Activated naive CD4-positive, alpha-beta T cell treated with anti-CD3 and anti-CD28 coated beads for 36 hours (primary cell): ENCODE measurements at regions not wholly inside any gene's neighbourhood (a gene's known extent, or its start where the extent isn't known, plus 50 kb on each side); places are given as distances from the start of the nearest gene placed in this dataset.

ENCODE experiments used
- CTCF ChIA-PET: fragments of 350-600 bp; sonication (Branson Sonifier 250); formaldehyde crosslinking; loops from one replicate; lab custom pipeline; 2021; ENCODE audit warnings: antibody characterized with exemption; lab: Charles Lee
- DNase-seq: peaks from one replicate; pipeline ENCODE4 v3.0.0-alpha.2; 2020
- H3K27ac Mint-ChIP-seq: one replicate; pipeline ENCODE4 v1.8.0; 2021; ENCODE audit warnings: mild to moderate bottlenecking, mixed read lengths
- H3K27me3 Mint-ChIP-seq: one replicate; pipeline ENCODE4 v1.8.0; 2021; ENCODE audit warnings: low read depth, mixed read lengths
- H3K36me3 Mint-ChIP-seq: one replicate; pipeline ENCODE4 v1.8.0; 2021; ENCODE audit warnings: low read depth, mixed read lengths
- H3K4me1 Mint-ChIP-seq: one replicate; pipeline ENCODE4 v1.8.0; 2021; ENCODE audit warnings: low read depth, mixed read lengths
- H3K4me3 Mint-ChIP-seq: one replicate; pipeline ENCODE4 v1.8.0; 2021; ENCODE audit warnings: mild to moderate bottlenecking, moderate library complexity, mixed read lengths
- H3K9me3 Mint-ChIP-seq: one replicate; pipeline ENCODE4 v1.8.0; 2021; ENCODE audit warnings: mixed read lengths
- intact Hi-C: fragments of 100-400 bp; cut with micrococcal nuclease; formaldehyde crosslinking; loops from one replicate; pipeline ENCODE4 v1.15.1; 2023

DNA sequence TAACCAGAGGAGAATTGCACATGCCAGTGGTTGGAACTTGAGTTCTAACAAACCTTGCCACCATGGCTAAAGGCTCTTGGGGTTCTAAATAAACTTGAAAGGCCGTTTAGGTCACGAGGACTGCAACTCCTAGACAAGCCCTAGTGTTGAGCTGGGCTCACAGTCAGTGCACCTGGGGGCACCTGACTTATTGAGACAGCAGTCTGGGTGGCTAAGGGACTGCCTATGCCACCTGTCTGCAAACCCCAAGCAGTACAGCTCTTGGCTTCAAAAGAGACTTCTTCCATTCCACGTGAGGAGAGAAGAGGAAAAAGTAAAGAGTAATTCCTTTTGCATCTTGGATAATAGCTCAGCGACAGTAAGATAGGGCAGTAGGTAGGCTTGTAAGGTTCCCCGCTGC, 765.6 kb upstream of the FOXG1 start:
- DNase-seq = no peak
- no peaks in the 10 kb centered on the region for H3K27me3 Mint-ChIP-seq
- no peak overlapping the region for H3K4me3 Mint-ChIP-seq
- peaks cover 17% of the 10 kb centered on the region for H3K9me3 Mint-ChIP-seq
- no peaks in the 10 kb centered on the region for H3K36me3 Mint-ChIP-seq
- H3K4me1 Mint-ChIP-seq = no peaks in the 10 kb centered on the region
- CTCF ChIA-PET = no interaction called here
- intact Hi-C loops = no loop called here
- no peak overlapping the region for H3K27ac Mint-ChIP-seq

DNA sequence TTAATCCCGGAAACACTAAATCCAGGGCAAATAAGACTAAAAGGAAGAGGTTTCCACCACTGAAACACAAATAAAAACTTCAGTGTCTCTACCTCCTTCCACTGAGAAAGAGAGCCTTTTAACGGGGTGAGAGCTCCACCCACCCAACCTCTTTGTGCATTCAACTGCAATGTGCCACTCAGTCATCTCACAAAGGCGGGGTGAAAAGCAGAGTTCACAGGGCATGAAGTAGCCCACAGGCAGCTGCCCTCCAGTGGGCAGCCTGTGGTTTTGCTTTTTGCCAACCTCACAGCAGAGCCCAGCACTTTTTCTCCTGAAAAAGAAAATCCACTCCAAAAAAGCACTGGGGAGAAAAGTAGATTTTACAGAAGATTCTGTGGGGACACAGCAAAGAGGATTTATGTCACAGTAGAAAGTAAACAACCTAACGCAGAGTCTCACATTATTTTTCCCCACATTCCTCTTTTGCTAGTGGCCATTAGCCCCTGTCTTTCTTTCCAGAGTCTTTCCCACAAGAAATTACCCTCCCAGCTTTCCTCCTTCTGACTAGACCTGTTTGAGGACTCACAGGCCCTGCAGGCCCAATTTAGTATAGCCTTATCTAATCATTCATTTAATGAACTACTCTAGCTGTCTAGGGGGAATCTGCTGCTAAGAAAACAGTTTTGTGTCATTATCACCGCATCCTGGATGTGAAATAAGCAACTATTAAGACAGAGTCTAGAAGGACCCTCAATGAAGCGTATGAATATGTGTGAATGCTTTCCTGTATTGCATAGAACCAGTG, 753.8 kb upstream of the FOXG1 start:
- no peak overlapping the region for H3K4me3 Mint-ChIP-seq
- H3K27me3 Mint-ChIP-seq = no peaks in the 10 kb centered on the region
- no peak overlapping the region for H3K27ac Mint-ChIP-seq
- no peaks in the 10 kb centered on the region for H3K4me1 Mint-ChIP-seq
- DNase-seq = no peak
- intact Hi-C loops = no loop called here
- CTCF ChIA-PET = no interaction called here
- H3K36me3 Mint-ChIP-seq = no peaks in the 10 kb centered on the region
- H3K9me3 Mint-ChIP-seq = peaks cover 11% of the 10 kb centered on the region

GRCh38 chr14:28020112-28020511, 746.5 kb upstream of the FOXG1 start:
- H3K9me3 Mint-ChIP-seq = peaks cover 12% of the 10 kb centered on the region
- H3K4me1 Mint-ChIP-seq = no peaks in the 10 kb centered on the region
- no peak overlapping the region for H3K4me3 Mint-ChIP-seq
- DNase-seq = no peak
- CTCF ChIA-PET = no interaction called here
- H3K27me3 Mint-ChIP-seq = no peaks in the 10 kb centered on the region
- H3K36me3 Mint-ChIP-seq = no peaks in the 10 kb centered on the region
- no peak overlapping the region for H3K27ac Mint-ChIP-seq
- intact Hi-C loops = no loop called here

DNA sequence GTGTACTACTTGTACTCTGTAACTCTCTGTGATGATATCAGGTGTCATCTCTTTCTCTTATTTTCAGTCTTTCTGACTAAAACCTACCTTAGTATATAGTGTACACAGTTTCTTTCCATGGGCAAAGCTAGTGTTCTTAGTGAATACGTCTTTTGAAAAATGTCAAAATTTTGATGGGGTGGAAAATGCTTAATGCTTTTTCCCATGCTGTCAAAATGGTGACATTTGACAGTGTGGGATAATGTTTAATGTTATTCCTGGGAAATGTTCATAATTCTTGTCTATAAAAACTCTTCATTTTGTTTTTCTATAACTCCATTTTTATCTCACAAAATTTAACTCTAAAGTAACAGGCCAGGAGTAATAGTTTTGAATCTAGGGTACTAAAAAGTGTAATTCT, 742.7 kb upstream of the FOXG1 start:
- Mint-ChIP-seq H3K27ac (no peak overlapping the region), H3K27me3 (no peaks in the 10 kb centered on the region), H3K36me3 (no peaks in the 10 kb centered on the region), H3K4me3 (no peak overlapping the region), H3K4me1 (no peaks in the 10 kb centered on the region), H3K9me3 (peaks cover 18% of the 10 kb centered on the region)
- intact Hi-C loops = no loop called here
- no peak for DNase-seq
- CTCF ChIA-PET = no interaction called here

- CTCF ChIA-PET = no interaction called here
- H3K4me1 Mint-ChIP-seq = no peaks in the 10 kb centered on the region
- peaks cover 21% of the 10 kb centered on the region for H3K9me3 Mint-ChIP-seq
- no peaks in the 10 kb centered on the region for H3K36me3 Mint-ChIP-seq
- no peak for DNase-seq
- H3K27ac Mint-ChIP-seq = no peak overlapping the region
- intact Hi-C loops = no loop called here
- no peaks in the 10 kb centered on the region for H3K27me3 Mint-ChIP-seq
- no peak overlapping the region for H3K4me3 Mint-ChIP-seq
These were observed 714.3 kb upstream of the FOXG1 start for GRCh38 chr14:28052251-28052650.

DNA sequence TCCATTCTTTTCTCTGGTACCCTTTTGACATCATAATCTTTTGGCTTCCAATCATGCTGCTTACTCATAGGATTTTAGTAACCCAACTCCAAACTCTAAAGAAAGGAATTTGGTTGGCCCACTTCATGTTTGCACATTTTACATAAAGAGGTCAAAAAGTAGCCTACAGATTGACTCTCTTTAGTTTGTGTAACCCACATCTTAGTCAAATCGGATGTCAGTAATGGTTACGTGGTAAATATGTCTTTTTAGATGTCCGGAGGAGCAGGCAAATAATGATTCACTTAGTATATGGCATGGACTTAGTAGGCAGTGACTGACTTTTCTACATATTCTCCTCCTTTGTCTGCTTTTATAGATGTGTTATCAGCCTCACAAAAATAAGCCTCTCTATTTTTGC, 711.6 kb upstream of the FOXG1 start:
- DNase-seq = no peak
- H3K27me3 Mint-ChIP-seq = no peaks in the 10 kb centered on the region
- intact Hi-C loops = no loop called here
- no peak overlapping the region for H3K27ac Mint-ChIP-seq
- H3K4me3 Mint-ChIP-seq = no peak overlapping the region
- no peaks in the 10 kb centered on the region for H3K4me1 Mint-ChIP-seq
- CTCF ChIA-PET = no interaction called here
- H3K36me3 Mint-ChIP-seq = no peaks in the 10 kb centered on the region
- peaks cover 25% of the 10 kb centered on the region for H3K9me3 Mint-ChIP-seq

DNA sequence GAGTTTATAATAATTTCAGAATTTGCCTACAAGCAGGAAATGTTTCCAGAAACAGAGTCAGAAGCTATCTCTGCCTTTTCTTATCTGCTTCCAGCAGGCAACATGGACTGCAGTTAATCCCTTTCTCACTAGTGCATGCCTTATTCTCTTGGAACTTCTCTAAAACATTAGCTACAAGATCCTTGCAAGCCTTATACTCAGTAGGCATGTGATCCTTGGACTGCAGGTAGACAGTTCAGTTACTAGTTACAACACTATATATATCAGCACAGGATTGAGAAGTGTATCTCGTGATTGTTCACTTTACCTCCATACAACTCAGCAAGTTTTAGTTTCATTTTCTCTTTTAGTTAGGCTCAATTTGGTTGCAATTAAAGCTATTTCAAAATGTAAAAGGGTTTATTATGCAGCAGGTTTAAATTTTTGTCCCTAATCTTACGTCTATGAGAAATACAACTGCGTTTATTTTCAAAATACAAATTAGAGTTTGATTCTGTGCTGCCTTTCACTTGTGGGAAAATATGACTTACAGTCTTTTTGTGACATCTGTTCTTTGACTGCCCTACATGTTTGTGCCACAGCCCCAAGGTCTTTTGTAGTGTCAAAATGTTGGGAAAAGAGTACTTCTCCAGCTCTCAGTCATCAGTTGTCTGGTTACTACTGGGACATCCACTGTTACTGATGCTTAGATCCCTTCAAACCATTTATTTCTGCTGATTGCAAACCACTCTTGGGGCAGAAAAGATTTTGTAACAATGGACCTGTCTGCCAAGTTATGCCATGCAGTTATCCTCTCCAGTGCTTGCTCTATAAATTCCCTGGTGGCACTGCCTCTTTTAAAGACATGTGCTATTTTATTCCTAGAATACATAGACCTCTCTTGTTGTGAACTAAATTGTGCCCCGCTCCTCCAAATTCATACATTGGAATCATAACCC, 709.0 kb upstream of the FOXG1 start:
- DNase-seq = no peak
- Mint-ChIP-seq H3K36me3 (no peaks in the 10 kb centered on the region), H3K9me3 (peaks cover 27% of the 10 kb centered on the region), H3K4me3 (no peak overlapping the region), H3K27me3 (no peaks in the 10 kb centered on the region), H3K27ac (no peak overlapping the region), H3K4me1 (no peaks in the 10 kb centered on the region)
- CTCF ChIA-PET = no interaction called here
- intact Hi-C loops = no loop called here

GRCh38 chr14:28059254-28059653, 707.3 kb upstream of the FOXG1 start:
- intact Hi-C loops = no loop called here
- CTCF ChIA-PET = no interaction called here
- Mint-ChIP-seq H3K27ac (no peak overlapping the region), H3K27me3 (no peaks in the 10 kb centered on the region), H3K4me1 (no peaks in the 10 kb centered on the region), H3K36me3 (no peaks in the 10 kb centered on the region), H3K9me3 (peaks cover 26% of the 10 kb centered on the region), H3K4me3 (no peak overlapping the region)
- DNase-seq = no peak

- CTCF ChIA-PET = no interaction called here
- H3K4me3 Mint-ChIP-seq = no peak overlapping the region
These were observed 705.6 kb upstream of the FOXG1 start for GRCh38 chr14:28061006-28061405.

GRCh38 chr14:28077021-28077420, 689.6 kb upstream of the FOXG1 start:
- H3K27me3 Mint-ChIP-seq = no peaks in the 10 kb centered on the region
- no peaks in the 10 kb centered on the region for H3K4me1 Mint-ChIP-seq
- peaks cover 15% of the 10 kb centered on the region for H3K9me3 Mint-ChIP-seq
- H3K27ac Mint-ChIP-seq = no peak overlapping the region
- no peaks in the 10 kb centered on the region for H3K36me3 Mint-ChIP-seq
- intact Hi-C loops = no loop called here
- no peak overlapping the region for H3K4me3 Mint-ChIP-seq
- DNase-seq = no peak
- CTCF ChIA-PET = no interaction called here

More at GRCh38 chr14:28061006-28061405, 705.6 kb upstream of the FOXG1 start:
- DNase-seq = no peak
- Mint-ChIP-seq H3K27ac (no peak overlapping the region), H3K27me3 (no peaks in the 10 kb centered on the region), H3K36me3 (no peaks in the 10 kb centered on the region), H3K9me3 (peaks cover 22% of the 10 kb centered on the region), H3K4me1 (no peaks in the 10 kb centered on the region)
- intact Hi-C loops = no loop called here

DNA sequence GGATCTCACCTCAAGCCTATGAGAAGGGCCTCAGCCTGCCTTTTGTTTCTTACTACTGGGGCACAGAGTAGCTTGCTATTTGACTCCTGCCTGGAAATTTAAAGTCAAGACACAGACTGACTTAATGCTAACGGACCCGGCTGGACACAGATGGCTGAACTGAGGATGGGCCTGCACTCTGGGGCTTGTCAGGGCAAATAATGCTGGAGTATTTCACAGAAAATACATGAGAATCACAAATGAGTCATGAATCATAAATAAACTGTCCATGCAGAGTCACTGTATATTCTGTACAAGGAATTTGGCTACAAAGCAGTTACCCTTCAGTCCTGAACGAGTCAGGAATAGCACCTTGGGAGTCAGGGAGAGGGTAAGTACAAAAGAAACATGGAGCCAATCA, 683.2 kb upstream of the FOXG1 start:
- Mint-ChIP-seq H3K27me3 (no peaks in the 10 kb centered on the region), H3K4me3 (no peak overlapping the region), H3K4me1 (no peaks in the 10 kb centered on the region), H3K36me3 (no peaks in the 10 kb centered on the region), H3K9me3 (peaks cover 8% of the 10 kb centered on the region), H3K27ac (no peak overlapping the region)
- CTCF ChIA-PET = no interaction called here
- intact Hi-C loops = no loop called here
- no peak for DNase-seq

GRCh38 chr14:28088125-28088524, 678.5 kb upstream of the FOXG1 start:
- DNase-seq = no peak
- no peaks in the 10 kb centered on the region for H3K36me3 Mint-ChIP-seq
- no peak overlapping the region for H3K27ac Mint-ChIP-seq
- peaks cover 15% of the 10 kb centered on the region for H3K9me3 Mint-ChIP-seq
- CTCF ChIA-PET = no interaction called here
- intact Hi-C loops = no loop called here
- no peak overlapping the region for H3K4me3 Mint-ChIP-seq
- no peaks in the 10 kb centered on the region for H3K4me1 Mint-ChIP-seq
- H3K27me3 Mint-ChIP-seq = no peaks in the 10 kb centered on the region

DNA sequence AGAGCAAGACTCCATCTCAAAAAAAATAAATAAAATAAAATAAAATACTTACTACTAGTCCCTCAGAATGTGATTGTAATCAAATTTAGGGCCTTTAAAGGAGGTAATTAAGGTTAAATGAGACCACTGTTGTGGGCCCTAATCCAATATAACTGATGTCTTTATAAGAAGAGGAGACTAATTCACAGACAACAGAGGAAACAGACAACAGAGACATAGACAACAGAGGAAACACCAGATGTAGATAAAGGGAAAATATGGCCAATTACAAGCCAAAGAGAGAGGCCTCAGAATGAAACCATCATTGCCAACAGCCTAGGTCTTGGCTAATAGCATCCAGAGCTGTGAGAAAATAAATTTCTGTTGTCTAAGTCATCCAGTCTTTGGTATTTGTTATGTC, 669.0 kb upstream of the FOXG1 start:
- CTCF ChIA-PET = no interaction called here
- intact Hi-C loops = no loop called here
- Mint-ChIP-seq H3K36me3 (no peaks in the 10 kb centered on the region), H3K9me3 (peaks cover 7% of the 10 kb centered on the region), H3K27ac (no peak overlapping the region), H3K4me1 (no peaks in the 10 kb centered on the region), H3K27me3 (no peaks in the 10 kb centered on the region), H3K4me3 (no peak overlapping the region)
- DNase-seq = no peak
